ENCODE measurements at regions not wholly inside any gene's neighbourhood (a gene's known extent, or its start where the extent isn't known, plus 50 kb on each side); places are given as distances from the start of the nearest gene placed in this dataset.

DNA sequence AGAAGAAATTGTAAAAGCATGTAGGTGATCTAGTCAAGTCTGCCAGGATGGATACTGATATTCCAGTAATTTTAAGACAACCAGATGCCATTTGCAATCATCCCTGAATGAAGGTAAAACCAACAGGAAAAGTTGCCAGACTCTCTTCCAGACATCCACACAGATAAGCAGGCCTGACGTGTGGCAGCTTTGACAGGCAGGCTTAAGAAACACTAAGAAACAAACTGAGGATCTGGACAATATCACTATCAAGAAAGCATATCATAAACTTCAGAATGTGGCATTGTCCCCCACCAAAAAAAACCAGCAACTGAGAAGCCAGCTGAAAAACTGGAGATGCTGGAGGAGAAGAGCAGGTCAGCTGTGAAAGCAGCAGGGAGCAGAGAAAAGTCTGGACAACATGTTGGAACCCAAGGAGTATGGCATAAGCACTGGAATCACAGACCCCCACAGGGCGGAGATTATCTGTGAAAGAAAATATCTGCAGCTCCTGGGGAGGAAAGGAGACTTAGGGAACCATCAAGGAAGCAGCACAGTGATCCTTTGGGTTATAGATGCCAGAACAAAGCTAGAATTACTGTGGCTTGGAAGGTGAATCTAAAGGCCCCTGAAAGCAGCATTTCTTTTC lies 307.0 kb downstream of the CWC27 start:
- Histone ChIP-seq H3K14ac (ENCODE audit: insufficient read length) (no peak overlapping the region), H4K20me1 (replicated peaks in 1 of 2; ENCODE audit: control insufficient read depth in 1 of 2, insufficient read depth in 2 of 2, low read length in 2 of 2) (no peaks in the 10 kb centered on the region), H2BK12ac (ENCODE audit: low read depth, low read length) (no peak overlapping the region), H2BK15ac (ENCODE audit: low read length) (no peak overlapping the region), H3K36me3 (ENCODE audit: control insufficient read depth in 2 of 4, insufficient read depth in 4 of 4, low read length in 3 of 4) (no peaks in the 10 kb centered on the region), H3K27ac (ENCODE audit: low read depth, low read length) (no peak overlapping the region), H2BK20ac (ENCODE audit: low read length) (no peak overlapping the region), H3K9me3 (ENCODE audit: insufficient read depth in 2 of 2, low read depth in 1 of 2, low read length in 1 of 2) (no peaks in the 10 kb centered on the region), H3K4me3 (ENCODE audit: extremely low read depth in 1 of 4, insufficient read depth in 2 of 4, low read depth in 3 of 4, low read length in 4 of 4) (no peak overlapping the region), H3K27me3 (replicated peaks in 1 of 4; ENCODE audit: control insufficient read depth in 3 of 4, extremely low read depth in 1 of 4, insufficient read depth in 3 of 4, low read length in 3 of 4) (no peaks in the 10 kb centered on the region), H4K91ac (replicated peaks; ENCODE audit: insufficient read length, low read length) (no peak overlapping the region), H2BK5ac (ENCODE audit: low read depth, low read length) (no peak overlapping the region), H3K56ac (replicated peaks; ENCODE audit: insufficient read length, low read depth, low read length) (no peak overlapping the region), H2AK5ac (ENCODE audit: low read depth, low read length) (no peak overlapping the region), H3K23me2 (ENCODE audit: low read depth, low read length) (no peaks in the 10 kb centered on the region), H3K4ac (replicated peaks; ENCODE audit: insufficient read length, low read depth, low read length) (no peak overlapping the region), H3K9ac (replicated peaks in 1 of 4; ENCODE audit: extremely low read depth in 1 of 4, low read depth in 3 of 4, low read length in 3 of 4) (no peak overlapping the region), H2AFZ (ENCODE audit: low read length) (no peak overlapping the region; the same call in 1 of the 2 replicates), H3K79me1 (ENCODE audit: low read depth, low read length) (no peaks in the 10 kb centered on the region), H4K5ac (ENCODE audit: insufficient read length, low read depth, low read length) (no peak overlapping the region), H3K4me1 (replicated peaks in 1 of 4; ENCODE audit: control insufficient read depth in 3 of 4, insufficient read depth in 4 of 4, low read length in 3 of 4) (peaks cover 0 to 9% (median 3%) of the 10 kb centered on the region in 4 experiments; a peak in 2 of 7 replicates), H4K8ac (ENCODE audit: extremely low read depth, insufficient read depth, low read length) (no peak overlapping the region), H3K4me2 (ENCODE audit: insufficient read depth in 1 of 2, low read depth in 2 of 2, low read length in 2 of 2) (no peak overlapping the region; a peak in 1 of 4 replicates), H2BK120ac (replicated peaks; ENCODE audit: low read depth, low read length) (no peak overlapping the region), H3K18ac (ENCODE audit: extremely low read depth, low read length) (no peak overlapping the region), H3K23ac (ENCODE audit: insufficient read length) (no peak overlapping the region), H3K79me2 (ENCODE audit: control insufficient read depth in 1 of 2, insufficient read depth in 2 of 2, low read length in 2 of 2) (no peaks in the 10 kb centered on the region)
- no peak for DNase-seq (ENCODE audit: low read depth in 1 of 2, low spot score in 2 of 2)
- POLR2A ChIA-PET (ENCODE audit: partially characterized antibody): interaction anchor here (1.0 kb wide), 1 partner anchor 50 kb away, joined by 3 read pairs; no protein-coding TSS in a partner anchor
- no peak for FAIRE-seq
- WGBS, 2 experiments (ENCODE audit: extremely low coverage in 1 of 2, insufficient coverage in 1 of 2, insufficient read length in 1 of 2, insufficient replicate concordance in 2 of 2, low coverage in 1 of 2, low lambda C conversion rate in 2 of 2, missing lambda C conversion rate in 1 of 2): 78% methylated on average over 2 of the region's 2 CpGs; no CpG with 5 or more reads in 1 of the 2 experiments
- CTCF ChIA-PET (ENCODE audit: partially characterized antibody): interaction anchor here (0.6 to 3.7 kb wide), 10 partner anchors 10 to 414 kb away, joined by 3 to 13 read pairs (median 4); partner anchors contain the start of gene ADAMTS6
- TF ChIP-seq SIRT6 (IDR thresholded peaks at IDR 0.05; ENCODE audit: low read length) (no peak), POLR2A (IDR thresholded peaks at IDR 0.05; ENCODE audit: control extremely low read depth in 1 of 2, low read depth in 2 of 2, low read length in 2 of 2) (no peak), TEAD4 (IDR thresholded peaks at IDR 0.05; ENCODE audit: low read depth, low read length) (no peak), GTF2F1 (IDR thresholded peaks at IDR 0.05; ENCODE audit: borderline replicate concordance, low read depth, low read length) (no peak), CBX8 (IDR thresholded peaks at IDR 0.05; ENCODE audit: borderline replicate concordance, low read depth, low read length) (no peak), CTBP2 (IDR thresholded peaks at IDR 0.05; ENCODE audit: borderline replicate concordance, insufficient read depth, insufficient read length, low read length) (no peak), TAF7 (optimal IDR thresholded peaks at IDR 0.05; ENCODE audit: borderline replicate concordance, low read depth, low read length) (no peak), SP2 (IDR thresholded peaks at IDR 0.05; ENCODE audit: low read length) (no peak), EGR1 (IDR thresholded peaks at IDR 0.05; ENCODE audit: borderline replicate concordance, low read depth, low read length) (no peak), SIN3A (conservative IDR thresholded peaks at IDR 0.05 in 1 of 2, IDR thresholded peaks at IDR 0.05 in 1 of 2; ENCODE audit: low read depth in 1 of 2, low read length in 2 of 2) (no peak), RBBP5 (IDR thresholded peaks at IDR 0.05; ENCODE audit: borderline replicate concordance, low read depth, low read length) (no peak)
- TF ChIP-seq, protein P1, sequence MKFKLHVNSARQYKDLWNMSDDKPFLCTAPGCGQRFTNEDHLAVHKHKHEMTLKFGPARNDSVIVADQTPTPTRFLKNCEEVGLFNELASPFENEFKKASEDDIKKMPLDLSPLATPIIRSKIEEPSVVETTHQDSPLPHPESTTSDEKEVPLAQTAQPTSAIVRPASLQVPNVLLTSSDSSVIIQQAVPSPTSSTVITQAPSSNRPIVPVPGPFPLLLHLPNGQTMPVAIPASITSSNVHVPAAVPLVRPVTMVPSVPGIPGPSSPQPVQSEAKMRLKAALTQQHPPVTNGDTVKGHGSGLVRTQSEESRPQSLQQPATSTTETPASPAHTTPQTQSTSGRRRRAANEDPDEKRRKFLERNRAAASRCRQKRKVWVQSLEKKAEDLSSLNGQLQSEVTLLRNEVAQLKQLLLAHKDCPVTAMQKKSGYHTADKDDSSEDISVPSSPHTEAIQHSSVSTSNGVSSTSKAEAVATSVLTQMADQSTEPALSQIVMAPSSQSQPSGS (IDR thresholded peaks at IDR 0.05; ENCODE audit: low read length): no peak

All from H1 (cell line).